Fibroblast of mammary gland (primary cell): ENCODE measurements at regions not wholly inside any gene's neighbourhood (a gene's known extent, or its start where the extent isn't known, plus 50 kb on each side); places are given as distances from the start of the nearest gene placed in this dataset.

Experiments
- DNase-seq: peaks from one replicate; pipeline ENCODE4 v3.0.0-alpha.2; 2010; ENCODE audit warnings: low read depth
- H3K4me3 ChIP-seq: 2 replicates; pipeline ENCODE4 v1.5.1; 2011; ENCODE audit warnings: low read depth, mild to moderate bottlenecking, low read length, moderate library complexity; ENCODE audit not compliant: control insufficient read depth
- TF ChIP-seq, protein P1 (sequence below): conservative IDR thresholded peaks from 2 replicates; pipeline ENCODE4 v1.5.1; 2011; ENCODE audit warnings: low read depth, low read length, inconsistent platforms; ENCODE audit not compliant: control insufficient read depth, insufficient read depth

DNA sequence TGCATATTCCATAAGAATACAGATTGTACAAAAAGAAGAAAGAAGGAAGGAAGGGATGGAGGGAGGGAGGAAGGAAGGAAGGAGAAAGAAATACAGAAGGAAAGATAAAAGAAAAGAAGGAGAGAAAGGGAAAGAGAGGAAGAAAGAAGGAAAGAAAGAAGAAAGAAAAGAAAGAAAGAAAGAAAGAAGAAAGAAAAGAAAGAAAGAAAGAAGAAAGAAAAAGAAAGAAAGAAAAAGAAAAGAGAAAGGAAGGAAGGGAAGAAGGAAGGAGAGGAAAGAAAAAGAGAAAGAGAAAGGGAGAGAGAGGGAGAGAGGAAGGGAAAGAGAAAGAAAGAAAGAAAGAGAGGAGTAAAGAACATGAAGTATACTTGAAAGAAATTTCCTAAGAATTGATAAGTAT lies 577.9 kb upstream of the ALCAM start:
- no peak for DNase-seq
- no peak overlapping the region for H3K4me3 ChIP-seq
- TF ChIP-seq, protein P1, sequence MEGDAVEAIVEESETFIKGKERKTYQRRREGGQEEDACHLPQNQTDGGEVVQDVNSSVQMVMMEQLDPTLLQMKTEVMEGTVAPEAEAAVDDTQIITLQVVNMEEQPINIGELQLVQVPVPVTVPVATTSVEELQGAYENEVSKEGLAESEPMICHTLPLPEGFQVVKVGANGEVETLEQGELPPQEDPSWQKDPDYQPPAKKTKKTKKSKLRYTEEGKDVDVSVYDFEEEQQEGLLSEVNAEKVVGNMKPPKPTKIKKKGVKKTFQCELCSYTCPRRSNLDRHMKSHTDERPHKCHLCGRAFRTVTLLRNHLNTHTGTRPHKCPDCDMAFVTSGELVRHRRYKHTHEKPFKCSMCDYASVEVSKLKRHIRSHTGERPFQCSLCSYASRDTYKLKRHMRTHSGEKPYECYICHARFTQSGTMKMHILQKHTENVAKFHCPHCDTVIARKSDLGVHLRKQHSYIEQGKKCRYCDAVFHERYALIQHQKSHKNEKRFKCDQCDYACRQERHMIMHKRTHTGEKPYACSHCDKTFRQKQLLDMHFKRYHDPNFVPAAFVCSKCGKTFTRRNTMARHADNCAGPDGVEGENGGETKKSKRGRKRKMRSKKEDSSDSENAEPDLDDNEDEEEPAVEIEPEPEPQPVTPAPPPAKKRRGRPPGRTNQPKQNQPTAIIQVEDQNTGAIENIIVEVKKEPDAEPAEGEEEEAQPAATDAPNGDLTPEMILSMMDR = no peak

DNA sequence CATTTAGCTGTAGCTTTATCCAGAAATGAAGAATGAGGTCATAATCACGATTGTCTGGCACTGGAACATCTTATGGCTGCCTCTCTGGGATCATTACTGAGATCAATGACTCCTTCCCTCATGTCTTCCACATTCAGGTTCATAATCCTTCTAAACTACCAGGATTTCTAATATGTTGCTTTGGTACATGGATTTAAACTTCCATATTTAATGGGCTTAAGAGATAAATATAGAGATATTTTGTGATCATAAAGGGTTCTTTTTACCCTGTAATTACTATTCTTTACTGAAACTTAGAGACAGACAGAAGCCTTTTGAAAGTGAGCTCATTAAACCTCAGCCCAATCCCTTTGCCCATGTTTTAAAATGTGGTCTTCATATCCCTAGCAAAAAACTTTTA lies 575.4 kb upstream of the ALCAM start:
- H3K4me3 ChIP-seq = no peak overlapping the region
- DNase-seq = no peak
- TF ChIP-seq, protein P1 = no peak

DNA sequence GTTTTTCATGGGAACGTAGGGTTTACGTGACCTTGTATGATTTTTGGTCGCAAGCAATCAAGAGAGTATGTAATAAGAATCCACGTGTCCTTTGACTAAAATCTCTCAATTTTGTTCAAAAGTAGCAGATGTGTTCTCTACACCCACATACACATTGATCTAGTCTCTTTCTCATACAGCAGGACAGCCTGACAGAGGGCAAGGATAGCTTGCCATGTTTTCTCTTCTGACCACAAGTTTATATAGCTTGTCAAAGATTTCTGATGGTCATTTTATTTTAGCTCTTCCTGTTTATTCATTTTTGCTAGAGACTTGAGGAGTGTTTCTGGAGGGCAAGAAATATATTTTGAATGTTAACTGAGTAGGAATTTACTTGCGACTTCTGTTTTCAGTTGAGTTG lies 570.2 kb upstream of the ALCAM start:
- H3K4me3 ChIP-seq = no peak overlapping the region
- no peak for DNase-seq
- TF ChIP-seq, protein P1 = no peak

DNA sequence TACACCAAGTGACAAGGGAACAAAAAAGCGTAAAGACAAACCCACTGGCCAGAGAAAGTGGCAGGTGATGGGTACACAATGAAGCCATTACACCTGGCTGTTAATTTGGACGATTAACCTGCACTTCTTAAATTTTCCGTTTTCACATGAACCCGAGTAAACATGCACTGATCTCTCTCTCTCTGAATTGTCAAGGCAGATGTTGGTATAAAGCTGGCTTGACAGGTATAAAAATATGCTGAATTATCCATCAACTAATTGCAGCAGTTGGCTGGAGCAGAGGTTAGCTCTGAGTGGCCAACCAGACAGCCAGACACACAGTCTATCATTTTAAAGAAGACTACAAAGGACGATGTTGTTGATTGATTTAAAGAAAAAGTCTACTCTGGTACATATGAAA lies 561.7 kb upstream of the ALCAM start:
- TF ChIP-seq, protein P1 = no peak
- no peak for DNase-seq
- H3K4me3 ChIP-seq = no peak overlapping the region

DNA sequence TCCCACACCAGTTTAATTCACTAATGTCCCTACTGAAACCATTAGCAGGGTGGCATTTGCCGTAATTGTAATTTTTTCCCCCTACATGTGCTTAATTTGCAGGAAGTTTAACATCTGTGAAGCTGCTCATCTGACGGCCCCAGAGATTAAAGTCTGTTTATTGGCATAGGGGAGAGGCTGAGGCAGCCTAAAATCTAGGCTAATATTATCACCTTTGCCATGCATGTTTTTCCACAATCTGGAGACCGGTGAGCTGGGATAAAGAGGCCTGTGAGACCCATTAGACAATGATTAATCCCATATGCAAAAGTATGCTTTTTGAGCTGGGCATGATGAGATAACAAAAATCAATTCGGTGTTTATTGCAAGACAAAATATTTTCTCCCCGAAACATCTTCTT lies 561.2 kb upstream of the ALCAM start:
- DNase-seq = no peak
- TF ChIP-seq, protein P1 = no peak
- H3K4me3 ChIP-seq = no peak overlapping the region

DNA sequence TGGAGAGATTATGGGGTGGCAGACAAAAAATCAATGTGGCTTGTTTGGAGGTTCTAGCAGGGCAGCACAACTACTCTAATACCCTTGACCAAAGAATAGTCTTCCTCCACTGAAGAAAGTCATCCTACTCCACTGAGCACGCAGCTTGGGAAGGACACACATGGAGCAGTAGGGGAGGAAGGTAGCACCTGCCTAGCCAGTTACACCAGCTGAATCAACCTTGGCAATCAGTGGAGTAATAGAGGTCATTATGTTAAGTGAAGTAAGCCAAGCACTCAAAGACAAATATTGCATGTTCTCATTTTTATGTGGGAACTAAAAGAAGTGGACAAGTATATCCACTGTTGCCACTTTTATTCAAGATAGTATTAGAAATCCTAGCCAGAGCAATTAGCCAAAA lies 555.8 kb upstream of the ALCAM start:
- DNase-seq = no peak
- H3K4me3 ChIP-seq = no peak overlapping the region
- TF ChIP-seq, protein P1 = no peak

DNA sequence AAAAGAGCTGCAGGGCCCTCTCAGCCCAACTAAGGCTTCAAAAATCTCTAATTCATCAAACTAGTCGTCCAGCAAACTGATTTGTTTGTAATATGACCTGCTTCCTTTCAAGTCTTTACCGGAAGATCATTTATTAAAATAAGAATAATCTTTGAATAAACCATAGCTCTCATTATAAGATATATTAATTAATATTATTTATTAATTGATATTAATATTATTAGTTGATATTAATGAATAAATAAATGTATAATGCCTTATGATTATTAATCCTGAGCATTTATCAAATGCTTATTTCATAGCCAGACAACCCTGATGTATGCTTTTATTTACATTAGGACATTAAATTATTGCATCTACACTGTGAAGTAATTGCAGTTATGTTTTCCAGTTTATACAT lies 550.7 kb upstream of the ALCAM start:
- DNase-seq = no peak
- no peak overlapping the region for H3K4me3 ChIP-seq
- TF ChIP-seq, protein P1 = no peak
